Adrenal gland (tissue), 9 donors: ENCODE measurements at regions not wholly inside any gene's neighbourhood (a gene's known extent, or its start where the extent isn't known, plus 50 kb on each side); places are given as distances from the start of the nearest gene placed in this dataset.
A peak's percentile ranks its signal among the peaks of the same experiment; 100 is the strongest.

Experiments
- DNase-seq, 7 donors: peaks; one replicate each; pipeline ENCODE4 v3.0.0-alpha.2; 2019 to 2020
- H3K27ac ChIP-seq, 5 donors: fragments of 200-600 bp; sonication (generic) in 4 of 5; 1 replicate in 3 of 5; 2 replicates in 2 of 5; pipeline versions ENCODE4 v1.5.1 to v1.8.0; 2016 to 2020; ENCODE audit warnings: mild to moderate bottlenecking in 1 of 5
- H3K27me3 ChIP-seq: fragments of 200-600 bp; 2 replicates; pipeline ENCODE4 v1.8.0; 2021
- H3K36me3 ChIP-seq, 2 donors: fragments of 200-600 bp; replicated peaks in 1 of 2; 1 replicate in 1 of 2; 2 replicates in 1 of 2; pipeline versions ENCODE4 v1.5.1 to v1.8.0; 2018 to 2022
- H3K4me1 ChIP-seq, 2 donors: fragments of 200-600 bp; replicated peaks in 1 of 2; 1 replicate in 1 of 2; 2 replicates in 1 of 2; pipeline versions ENCODE4 v1.5.1 to v1.8.0; 2018 to 2021
- H3K4me3 ChIP-seq, 4 donors: fragments of 200-600 bp; sonication (generic) in 3 of 4; one replicate each; pipeline ENCODE4 v1.5.1; 2016 to 2018
- H3K9me3 ChIP-seq, 3 donors: fragments of 200-600 bp; sonication (generic) in 1 of 3; replicated peaks in 1 of 3; 1 replicate in 2 of 3; 2 replicates in 1 of 3; pipeline versions ENCODE4 v1.5.1 to v1.8.0; 2016 to 2021
- CTCF ChIP-seq, 6 experiments: fragments of 450-650 bp in 4 of 6; fragments of 200-600 bp in 2 of 6; sonication (generic) in 1 of 6; IDR thresholded peaks; 1 replicate in 5 of 6; 2 replicates in 1 of 6; pipeline versions ENCODE4 v1.5.1 to v1.8.0; 2016 to 2021; ENCODE audit warnings: antibody characterized with exemption in 6 of 6, mild to moderate bottlenecking in 2 of 6, moderate library complexity in 1 of 6
- POLR2A ChIP-seq, 2 donors: fragments of 450-650 bp; IDR thresholded peaks; one replicate each; pipeline ENCODE4 v1.6.1; 2017; ENCODE audit warnings: antibody characterized with exemption in 2 of 2, mild to moderate bottlenecking in 2 of 2, moderate library complexity in 1 of 2
- WGBS, 4 donors: extraction: QIAGEN DNeasy Blood & Tissue Kit in 2 of 4; methylation state at CpG; one replicate each; pipeline versions ENCODE4 v1.1.5 to v1.1.7; 2013 to 2017; 5-methylcytosine and 5-hydroxymethylcytosine counted together
- intact Hi-C, 2 donors: fragments of 100-400 bp; cut with DNase I; formaldehyde crosslinking; loops; one replicate each; pipeline versions ENCODE4 v1.14.1 to v1.15.0; 2022 to 2023
- donor health status: healthy with polysubstance abuse.
- donor health status: Bipolar disorder and iron deficiency.
- donor health status: DM: yes; HTN: yes; CAD: no.
- donor health status: DM: no; HTN: no; CAD: no.
- donor health status: DM: no; HTN: no; CAD: no.

GRCh38 chr16:86302421-86303109, 207.8 kb upstream of the FOXF1 start:
- H3K4me3 ChIP-seq, result no peak overlapping the region
- H3K27me3 ChIP-seq, result peaks cover 29% of the 10 kb centered on the region
- H3K27ac ChIP-seq, result no peak overlapping the region
- TF ChIP-seq POLR2A (IDR thresholded peaks at IDR 0.05) (no peak), CTCF (IDR thresholded peaks at IDR 0.05) (no peak)
- 72 to 82% (median 76%) methylated on average over 11 of the region's 11 CpGs for WGBS, 4 donors
- H3K9me3 ChIP-seq, result no peaks in the 10 kb centered on the region
- no peaks in the 10 kb centered on the region for H3K36me3 ChIP-seq
- H3K4me1 ChIP-seq, result no peaks in the 10 kb centered on the region
- no peak for DNase-seq
- intact Hi-C loops, result no loop called here

- Histone ChIP-seq H3K27me3 (peaks cover 29% of the 10 kb centered on the region), H3K27ac (peak overlapping the region in 2 of 5 donors; percentile 52 to 79), H3K4me3 (no peak overlapping the region), H3K36me3 (no peaks in the 10 kb centered on the region), H3K4me1 (no peaks in the 10 kb centered on the region), H3K9me3 (no peaks in the 10 kb centered on the region)
- DNase-seq, result peak in 5 of 7 donors; percentile 25 to 54 (median 34)
- WGBS, 4 donors, result 44 to 50% (median 48%) methylated on average over 22 to 41 of the region's 41 CpGs
- no peak for TF ChIP-seq CTCF (IDR thresholded peaks at IDR 0.05)
- TF ChIP-seq POLR2A (IDR thresholded peaks at IDR 0.05), result no peak
- intact Hi-C loops, result no loop called here
Measured at GRCh38 chr16:86303787-86304678, 206.3 kb upstream of the FOXF1 start.

- Histone ChIP-seq H3K9me3 (no peaks in the 10 kb centered on the region), H3K27ac (peak overlapping the region in 1 of 5 donors; percentile 15), H3K27me3 (peaks cover 24% of the 10 kb centered on the region), H3K36me3 (no peaks in the 10 kb centered on the region), H3K4me1 (no peaks in the 10 kb centered on the region), H3K4me3 (no peak overlapping the region)
- WGBS, 4 donors, result 64 to 74% (median 69%) methylated on average over 2 of the region's 2 CpGs
- DNase-seq, result no peak
- TF ChIP-seq CTCF (IDR thresholded peaks at IDR 0.05) (no peak), POLR2A (IDR thresholded peaks at IDR 0.05) (no peak)
- intact Hi-C loops, result no loop called here
Measured at GRCh38 chr16:86304868-86305267, 205.5 kb upstream of the FOXF1 start.

- Histone ChIP-seq H3K4me1 (no peaks in the 10 kb centered on the region), H3K36me3 (no peaks in the 10 kb centered on the region), H3K27ac (no peak overlapping the region), H3K9me3 (no peaks in the 10 kb centered on the region), H3K27me3 (peaks cover 18% of the 10 kb centered on the region), H3K4me3 (no peak overlapping the region)
- no peak for DNase-seq
- intact Hi-C loops, result no loop called here
- TF ChIP-seq CTCF (IDR thresholded peaks at IDR 0.05), result no peak
- TF ChIP-seq POLR2A (IDR thresholded peaks at IDR 0.05), result no peak
- WGBS, 4 donors, result 72 to 81% (median 76%) methylated on average over 4 to 5 of the region's 5 CpGs
Measured at GRCh38 chr16:86305440-86305839, 204.9 kb upstream of the FOXF1 start.
